Adrenal gland (tissue), 9 donors: ENCODE measurements at regions not wholly inside any gene's neighbourhood (a gene's known extent, or its start where the extent isn't known, plus 50 kb on each side); places are given as distances from the start of the nearest gene placed in this dataset.

ENCODE experiments used
- DNase-seq, 7 donors: peaks; one replicate each; pipeline ENCODE4 v3.0.0-alpha.2; 2019 to 2020
- H3K27ac ChIP-seq, 5 donors: fragments of 200-600 bp; sonication (generic) in 4 of 5; 1 replicate in 3 of 5; 2 replicates in 2 of 5; pipeline versions ENCODE4 v1.5.1 to v1.8.0; 2016 to 2020; ENCODE audit warnings: mild to moderate bottlenecking in 1 of 5
- H3K27me3 ChIP-seq: fragments of 200-600 bp; 2 replicates; pipeline ENCODE4 v1.8.0; 2021
- H3K36me3 ChIP-seq, 2 donors: fragments of 200-600 bp; replicated peaks in 1 of 2; 1 replicate in 1 of 2; 2 replicates in 1 of 2; pipeline versions ENCODE4 v1.5.1 to v1.8.0; 2018 to 2022
- H3K4me1 ChIP-seq, 2 donors: fragments of 200-600 bp; replicated peaks in 1 of 2; 1 replicate in 1 of 2; 2 replicates in 1 of 2; pipeline versions ENCODE4 v1.5.1 to v1.8.0; 2018 to 2021
- H3K4me3 ChIP-seq, 4 donors: fragments of 200-600 bp; sonication (generic) in 3 of 4; one replicate each; pipeline ENCODE4 v1.5.1; 2016 to 2018
- H3K9me3 ChIP-seq, 3 donors: fragments of 200-600 bp; sonication (generic) in 1 of 3; replicated peaks in 1 of 3; 1 replicate in 2 of 3; 2 replicates in 1 of 3; pipeline versions ENCODE4 v1.5.1 to v1.8.0; 2016 to 2021
- POLR2A ChIP-seq, 2 donors: fragments of 450-650 bp; IDR thresholded peaks; one replicate each; pipeline ENCODE4 v1.6.1; 2017; ENCODE audit warnings: antibody characterized with exemption in 2 of 2, mild to moderate bottlenecking in 2 of 2, moderate library complexity in 1 of 2
- WGBS, 4 donors: extraction: QIAGEN DNeasy Blood & Tissue Kit in 2 of 4; methylation state at CpG; one replicate each; pipeline versions ENCODE4 v1.1.5 to v1.1.7; 2013 to 2017; 5-methylcytosine and 5-hydroxymethylcytosine counted together
- intact Hi-C, 2 donors: fragments of 100-400 bp; cut with DNase I; formaldehyde crosslinking; loops; one replicate each; pipeline versions ENCODE4 v1.14.1 to v1.15.0; 2022 to 2023
- TF ChIP-seq, protein P1 (sequence below), 6 experiments: fragments of 450-650 bp in 4 of 6; fragments of 200-600 bp in 2 of 6; sonication (generic) in 1 of 6; IDR thresholded peaks; 1 replicate in 5 of 6; 2 replicates in 1 of 6; pipeline versions ENCODE4 v1.5.1 to v1.8.0; 2016 to 2021; ENCODE audit warnings: antibody characterized with exemption in 6 of 6, mild to moderate bottlenecking in 2 of 6, moderate library complexity in 1 of 6
- donor health status: healthy with polysubstance abuse.
- donor health status: Bipolar disorder and iron deficiency.
- donor health status: DM: yes; HTN: yes; CAD: no.
- donor health status: DM: no; HTN: no; CAD: no.
- donor health status: DM: no; HTN: no; CAD: no.

DNA sequence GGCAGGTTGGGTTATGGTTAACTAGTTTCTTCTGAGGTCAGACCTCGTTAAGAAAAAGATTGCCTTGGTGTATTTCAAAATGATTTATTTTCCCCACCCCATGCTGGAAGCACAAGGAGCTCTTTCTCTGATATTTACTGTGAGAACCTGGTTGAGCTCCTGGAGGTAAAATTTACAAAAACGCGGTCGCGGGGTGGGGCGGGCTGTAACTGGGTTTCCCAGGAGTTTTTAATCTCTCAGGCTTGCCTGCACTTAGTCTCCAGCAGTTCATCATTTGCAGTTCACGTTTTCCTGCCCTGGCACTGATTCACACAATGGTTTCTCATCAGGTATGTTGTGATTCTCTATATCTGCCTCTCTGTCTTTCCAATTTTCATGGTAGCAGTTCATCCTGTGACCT, 67.9 kb upstream of the PDE3A start:
- intact Hi-C loops = no loop called here
- no peaks in the 10 kb centered on the region for H3K27me3 ChIP-seq
- no peaks in the 10 kb centered on the region for H3K36me3 ChIP-seq
- no peaks in the 10 kb centered on the region for H3K9me3 ChIP-seq
- no peak for DNase-seq
- TF ChIP-seq POLR2A (IDR thresholded peaks at IDR 0.05) = no peak
- TF ChIP-seq, protein P1, sequence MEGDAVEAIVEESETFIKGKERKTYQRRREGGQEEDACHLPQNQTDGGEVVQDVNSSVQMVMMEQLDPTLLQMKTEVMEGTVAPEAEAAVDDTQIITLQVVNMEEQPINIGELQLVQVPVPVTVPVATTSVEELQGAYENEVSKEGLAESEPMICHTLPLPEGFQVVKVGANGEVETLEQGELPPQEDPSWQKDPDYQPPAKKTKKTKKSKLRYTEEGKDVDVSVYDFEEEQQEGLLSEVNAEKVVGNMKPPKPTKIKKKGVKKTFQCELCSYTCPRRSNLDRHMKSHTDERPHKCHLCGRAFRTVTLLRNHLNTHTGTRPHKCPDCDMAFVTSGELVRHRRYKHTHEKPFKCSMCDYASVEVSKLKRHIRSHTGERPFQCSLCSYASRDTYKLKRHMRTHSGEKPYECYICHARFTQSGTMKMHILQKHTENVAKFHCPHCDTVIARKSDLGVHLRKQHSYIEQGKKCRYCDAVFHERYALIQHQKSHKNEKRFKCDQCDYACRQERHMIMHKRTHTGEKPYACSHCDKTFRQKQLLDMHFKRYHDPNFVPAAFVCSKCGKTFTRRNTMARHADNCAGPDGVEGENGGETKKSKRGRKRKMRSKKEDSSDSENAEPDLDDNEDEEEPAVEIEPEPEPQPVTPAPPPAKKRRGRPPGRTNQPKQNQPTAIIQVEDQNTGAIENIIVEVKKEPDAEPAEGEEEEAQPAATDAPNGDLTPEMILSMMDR (IDR thresholded peaks at IDR 0.05) = no peak
- WGBS, 4 donors = 65 to 78% (median 69%) methylated on average over 7 of the region's 7 CpGs
- no peak overlapping the region for H3K27ac ChIP-seq
- no peak overlapping the region for H3K4me3 ChIP-seq
- no peaks in the 10 kb centered on the region for H3K4me1 ChIP-seq

DNA sequence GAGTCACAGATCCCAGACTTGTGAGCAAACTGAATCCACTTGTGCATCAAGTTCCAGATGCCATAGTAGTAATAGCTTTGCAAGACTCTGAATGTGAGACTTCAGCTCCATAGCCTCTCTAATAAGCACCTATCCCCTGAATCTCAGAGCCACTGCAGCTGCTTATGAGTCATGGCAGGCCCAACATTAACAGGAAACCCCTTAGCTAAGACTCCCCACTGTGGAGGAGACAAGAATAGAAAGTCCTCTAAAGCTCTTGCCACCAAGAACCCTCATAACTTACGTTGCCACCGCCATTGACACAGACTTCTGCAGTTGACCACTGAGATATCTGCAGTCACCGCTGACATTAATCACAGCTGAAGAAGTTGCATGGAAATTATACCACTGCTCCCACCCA, 62.9 kb upstream of the PDE3A start:
- no peak overlapping the region for H3K27ac ChIP-seq
- no peaks in the 10 kb centered on the region for H3K36me3 ChIP-seq
- WGBS, 4 donors = 80 to 98% (median 90%) methylated on average over 3 of the region's 3 CpGs
- DNase-seq = no peak
- no peaks in the 10 kb centered on the region for H3K27me3 ChIP-seq
- TF ChIP-seq, protein P1 (IDR thresholded peaks at IDR 0.05) = no peak
- TF ChIP-seq POLR2A (IDR thresholded peaks at IDR 0.05) = no peak
- intact Hi-C loops = no loop called here
- H3K4me3 ChIP-seq = no peak overlapping the region
- H3K9me3 ChIP-seq = no peaks in the 10 kb centered on the region
- H3K4me1 ChIP-seq = no peaks in the 10 kb centered on the region

- Histone ChIP-seq H3K36me3 (no peaks in the 10 kb centered on the region), H3K27me3 (no peaks in the 10 kb centered on the region), H3K27ac (no peak overlapping the region), H3K4me1 (no peaks in the 10 kb centered on the region), H3K9me3 (no peaks in the 10 kb centered on the region), H3K4me3 (no peak overlapping the region)
- DNase-seq = no peak
- WGBS, 4 donors = 78 to 86% (median 84%) methylated on average over 4 of the region's 4 CpGs
- TF ChIP-seq POLR2A (IDR thresholded peaks at IDR 0.05) = no peak
- TF ChIP-seq, protein P1 (IDR thresholded peaks at IDR 0.05) = no peak
- intact Hi-C loops = no loop called here
These were observed 58.7 kb upstream of the PDE3A start for GRCh38 chr12:20309504-20310148.

DNA sequence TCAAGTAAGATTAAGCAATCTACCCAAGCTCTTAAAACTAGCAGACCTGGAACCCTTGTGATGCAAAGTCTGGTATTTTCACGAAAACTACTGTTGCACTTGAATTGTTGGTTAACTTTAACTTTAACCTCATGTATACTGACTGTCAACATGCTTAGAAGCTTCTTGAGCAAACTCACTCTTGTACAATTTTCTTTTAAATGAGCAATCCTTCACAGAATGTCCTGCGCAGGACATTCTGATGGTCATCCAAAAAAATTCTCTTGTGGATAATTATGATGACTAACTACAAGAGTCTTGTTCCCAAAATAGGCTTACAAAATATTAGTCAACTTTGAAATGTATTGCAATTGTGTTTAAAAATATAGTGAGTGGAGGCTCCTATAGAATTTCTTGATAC, 54.0 kb upstream of the PDE3A start:
- Histone ChIP-seq H3K9me3 (no peaks in the 10 kb centered on the region), H3K4me3 (no peak overlapping the region), H3K36me3 (no peaks in the 10 kb centered on the region), H3K27ac (no peak overlapping the region), H3K4me1 (no peaks in the 10 kb centered on the region), H3K27me3 (no peaks in the 10 kb centered on the region)
- 75 to 80% (median 76%) methylated on average over 2 of the region's 2 CpGs for WGBS, 4 donors
- intact Hi-C loops = no loop called here
- TF ChIP-seq POLR2A (IDR thresholded peaks at IDR 0.05) = no peak
- TF ChIP-seq, protein P1 (IDR thresholded peaks at IDR 0.05) = no peak
- no peak for DNase-seq
